Endothelial cell (in vitro differentiated cells): ENCODE measurements at regions not wholly inside any gene's neighbourhood (a gene's known extent, or its start where the extent isn't known, plus 50 kb on each side); places are given as distances from the start of the nearest gene placed in this dataset.

Experiments
- DNase-seq: peaks from one replicate; pipeline ENCODE4 v3.0.0; 2021; ENCODE audit warnings: low spot score
- H3K27ac Mint-ChIP-seq: one replicate; pipeline ENCODE4 v1.8.0; 2021; ENCODE audit warnings: mixed read lengths, inconsistent platforms; ENCODE audit not compliant: unreplicated experiment
- H3K27me3 Mint-ChIP-seq: one replicate; pipeline ENCODE4 v1.8.0; 2021; ENCODE audit warnings: mild to moderate bottlenecking, moderate library complexity, mixed read lengths, inconsistent platforms; ENCODE audit not compliant: unreplicated experiment
- H3K36me3 Mint-ChIP-seq: one replicate; pipeline ENCODE4 v1.8.0; 2021; ENCODE audit warnings: mild to moderate bottlenecking, low read depth, mixed read lengths, inconsistent platforms; ENCODE audit not compliant: unreplicated experiment
- H3K4me1 Mint-ChIP-seq: one replicate; pipeline ENCODE4 v1.8.0; 2021; ENCODE audit warnings: mild to moderate bottlenecking, mixed read lengths, inconsistent platforms; ENCODE audit not compliant: unreplicated experiment
- H3K4me3 Mint-ChIP-seq: one replicate; pipeline ENCODE4 v1.8.0; 2021; ENCODE audit warnings: mild to moderate bottlenecking, mixed read lengths, inconsistent platforms; ENCODE audit not compliant: unreplicated experiment
- H3K9me3 Mint-ChIP-seq: one replicate; pipeline ENCODE4 v1.8.0; 2021; ENCODE audit warnings: mixed read lengths, inconsistent platforms; ENCODE audit not compliant: unreplicated experiment
- CTCF ChIP-seq: fragments of 200-600 bp; sonication (generic); IDR thresholded peaks from one replicate; pipeline ENCODE4 v1.5.0; 2021; ENCODE audit warnings: antibody characterized with exemption; ENCODE audit not compliant: unreplicated experiment

- no peaks in the 10 kb centered on the region for H3K27me3 Mint-ChIP-seq
- no peak for DNase-seq
- H3K36me3 Mint-ChIP-seq: no peaks in the 10 kb centered on the region
- H3K9me3 Mint-ChIP-seq: no peaks in the 10 kb centered on the region
- TF ChIP-seq CTCF: no peak
- no peak overlapping the region for H3K4me3 Mint-ChIP-seq
- H3K4me1 Mint-ChIP-seq: peaks cover 8% of the 10 kb centered on the region
- H3K27ac Mint-ChIP-seq: no peak overlapping the region
Measured at GRCh38 chr7:12801107-12801506, 113.7 kb downstream of the ARL4A start.

- no peak for DNase-seq
- Mint-ChIP-seq H3K4me3 (no peak overlapping the region), H3K36me3 (no peaks in the 10 kb centered on the region), H3K27ac (no peak overlapping the region), H3K27me3 (no peaks in the 10 kb centered on the region), H3K9me3 (no peaks in the 10 kb centered on the region), H3K4me1 (peaks cover 8% of the 10 kb centered on the region)
- TF ChIP-seq CTCF: no peak
Measured at GRCh38 chr7:12802070-12802469, 114.6 kb downstream of the ARL4A start.

GRCh38 chr7:12803542-12803941, 116.1 kb downstream of the ARL4A start:
- H3K36me3 Mint-ChIP-seq: no peaks in the 10 kb centered on the region
- TF ChIP-seq CTCF: no peak

GRCh38 chr7:12805518-12805928, 118.1 kb downstream of the ARL4A start:
- peaks cover 8% of the 10 kb centered on the region for H3K4me1 Mint-ChIP-seq
- no peak for DNase-seq
- no peak for TF ChIP-seq CTCF
- no peak overlapping the region for H3K4me3 Mint-ChIP-seq
- H3K36me3 Mint-ChIP-seq: no peaks in the 10 kb centered on the region
- no peak overlapping the region for H3K27ac Mint-ChIP-seq
- no peaks in the 10 kb centered on the region for H3K9me3 Mint-ChIP-seq
- H3K27me3 Mint-ChIP-seq: no peaks in the 10 kb centered on the region

More at GRCh38 chr7:12803542-12803941, 116.1 kb downstream of the ARL4A start:
- Mint-ChIP-seq H3K9me3 (no peaks in the 10 kb centered on the region), H3K4me1 (peaks cover 8% of the 10 kb centered on the region), H3K4me3 (no peak overlapping the region), H3K27me3 (no peaks in the 10 kb centered on the region), H3K27ac (no peak overlapping the region)
- no peak for DNase-seq

GRCh38 chr7:12805957-12806356, 118.5 kb downstream of the ARL4A start:
- Mint-ChIP-seq H3K36me3 (no peaks in the 10 kb centered on the region), H3K27ac (no peak overlapping the region), H3K4me3 (no peak overlapping the region), H3K27me3 (no peaks in the 10 kb centered on the region), H3K4me1 (peaks cover 8% of the 10 kb centered on the region), H3K9me3 (no peaks in the 10 kb centered on the region)
- no peak for TF ChIP-seq CTCF
- no peak for DNase-seq
